GM23248 (cell line): ENCODE measurements at regions not wholly inside any gene's neighbourhood (a gene's known extent, or its start where the extent isn't known, plus 50 kb on each side); places are given as distances from the start of the nearest gene placed in this dataset.

Source experiments
- EZH2 ChIP-seq: fragments of 200-600 bp; sonication (generic); IDR thresholded peaks from 2 replicates; pipeline ENCODE4 v1.6.1; 2018; ENCODE audit warnings: antibody characterized with exemption, mild to moderate bottlenecking; ENCODE audit not compliant: insufficient read depth, poor library complexity, severe bottlenecking
- EZH2phosphoT487 ChIP-seq: fragments of 200-600 bp; sonication (generic); IDR thresholded peaks from 2 replicates; pipeline ENCODE4 v1.6.1; 2018; ENCODE audit warnings: antibody characterized with exemption, moderate library complexity, mild to moderate bottlenecking, low read depth; ENCODE audit not compliant: insufficient read depth

DNA sequence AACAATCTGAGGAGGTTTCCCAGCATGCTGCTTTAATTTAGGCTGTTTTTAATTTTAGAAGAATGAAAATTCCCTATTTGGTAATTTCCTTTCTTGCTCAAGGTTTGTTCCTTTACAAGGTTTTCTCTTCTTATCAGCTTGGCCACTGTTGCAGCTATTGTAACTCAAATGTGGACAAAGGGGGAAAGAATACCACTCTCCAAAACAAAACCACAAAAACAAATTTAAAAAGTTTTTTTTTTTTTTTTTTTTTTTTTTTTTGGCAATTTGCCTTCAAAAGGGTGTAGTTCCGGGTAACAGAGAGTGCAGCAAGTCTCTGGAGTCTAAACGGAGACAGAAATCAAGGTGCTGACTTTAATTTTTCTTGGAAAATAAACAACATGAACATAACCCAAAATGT, 306.4 kb upstream of the ARGLU1 start:
- TF ChIP-seq EZH2, result no peak
- no peak for TF ChIP-seq EZH2phosphoT487
